Endothelial cell (in vitro differentiated cells): ENCODE measurements at regions not wholly inside any gene's neighbourhood (a gene's known extent, or its start where the extent isn't known, plus 50 kb on each side); places are given as distances from the start of the nearest gene placed in this dataset.

Source experiments
- DNase-seq: peaks from one replicate; pipeline ENCODE4 v3.0.0; 2021; ENCODE audit warnings: low spot score
- H3K27ac Mint-ChIP-seq: one replicate; pipeline ENCODE4 v1.8.0; 2021; ENCODE audit warnings: mixed read lengths, inconsistent platforms; ENCODE audit not compliant: unreplicated experiment
- H3K27me3 Mint-ChIP-seq: one replicate; pipeline ENCODE4 v1.8.0; 2021; ENCODE audit warnings: mild to moderate bottlenecking, moderate library complexity, mixed read lengths, inconsistent platforms; ENCODE audit not compliant: unreplicated experiment
- H3K36me3 Mint-ChIP-seq: one replicate; pipeline ENCODE4 v1.8.0; 2021; ENCODE audit warnings: mild to moderate bottlenecking, low read depth, mixed read lengths, inconsistent platforms; ENCODE audit not compliant: unreplicated experiment
- H3K4me1 Mint-ChIP-seq: one replicate; pipeline ENCODE4 v1.8.0; 2021; ENCODE audit warnings: mild to moderate bottlenecking, mixed read lengths, inconsistent platforms; ENCODE audit not compliant: unreplicated experiment
- H3K4me3 Mint-ChIP-seq: one replicate; pipeline ENCODE4 v1.8.0; 2021; ENCODE audit warnings: mild to moderate bottlenecking, mixed read lengths, inconsistent platforms; ENCODE audit not compliant: unreplicated experiment
- H3K9me3 Mint-ChIP-seq: one replicate; pipeline ENCODE4 v1.8.0; 2021; ENCODE audit warnings: mixed read lengths, inconsistent platforms; ENCODE audit not compliant: unreplicated experiment
- CTCF ChIP-seq: fragments of 200-600 bp; sonication (generic); IDR thresholded peaks from one replicate; pipeline ENCODE4 v1.5.0; 2021; ENCODE audit warnings: antibody characterized with exemption; ENCODE audit not compliant: unreplicated experiment

GRCh38 chr10:23717913-23718312 is 279.0 kb downstream of the OTUD1 start:
- no peak overlapping the region for H3K27ac Mint-ChIP-seq
- no peak for DNase-seq
- H3K27me3 Mint-ChIP-seq: peaks cover 2% of the 10 kb centered on the region
- no peak for TF ChIP-seq CTCF
- H3K4me3 Mint-ChIP-seq: no peak overlapping the region
- H3K4me1 Mint-ChIP-seq: no peaks in the 10 kb centered on the region
- H3K36me3 Mint-ChIP-seq: no peaks in the 10 kb centered on the region
- H3K9me3 Mint-ChIP-seq: no peaks in the 10 kb centered on the region

GRCh38 chr10:23718946-23719345 is 280.1 kb downstream of the OTUD1 start:
- no peak overlapping the region for H3K27ac Mint-ChIP-seq

GRCh38 chr10:23723796-23724195 is 284.9 kb downstream of the OTUD1 start:
- Mint-ChIP-seq H3K4me3 (no peak overlapping the region), H3K27me3 (peaks cover 2% of the 10 kb centered on the region), H3K4me1 (no peaks in the 10 kb centered on the region), H3K27ac (no peak overlapping the region), H3K36me3 (no peaks in the 10 kb centered on the region), H3K9me3 (no peaks in the 10 kb centered on the region)
- DNase-seq: no peak
- no peak for TF ChIP-seq CTCF

More at GRCh38 chr10:23718946-23719345, 280.1 kb downstream of the OTUD1 start:
- no peak overlapping the region for H3K4me3 Mint-ChIP-seq
- H3K36me3 Mint-ChIP-seq: no peaks in the 10 kb centered on the region
- no peak for TF ChIP-seq CTCF
- H3K4me1 Mint-ChIP-seq: no peaks in the 10 kb centered on the region
- DNase-seq: no peak
- H3K27me3 Mint-ChIP-seq: peaks cover 2% of the 10 kb centered on the region
- H3K9me3 Mint-ChIP-seq: no peaks in the 10 kb centered on the region

- no peak overlapping the region for H3K4me3 Mint-ChIP-seq
- no peak for DNase-seq
- peaks cover 2% of the 10 kb centered on the region for H3K27me3 Mint-ChIP-seq
- H3K27ac Mint-ChIP-seq: no peak overlapping the region
- no peaks in the 10 kb centered on the region for H3K4me1 Mint-ChIP-seq
- H3K36me3 Mint-ChIP-seq: no peaks in the 10 kb centered on the region
- no peaks in the 10 kb centered on the region for H3K9me3 Mint-ChIP-seq
- no peak for TF ChIP-seq CTCF
These were observed 286.7 kb downstream of the OTUD1 start for GRCh38 chr10:23725548-23725947.

GRCh38 chr10:23742368-23742767 is 303.5 kb downstream of the OTUD1 start:
- TF ChIP-seq CTCF: no peak
- H3K27me3 Mint-ChIP-seq: no peaks in the 10 kb centered on the region
- DNase-seq: no peak
- no peak overlapping the region for H3K27ac Mint-ChIP-seq
- no peaks in the 10 kb centered on the region for H3K9me3 Mint-ChIP-seq
- H3K4me1 Mint-ChIP-seq: no peaks in the 10 kb centered on the region
- no peak overlapping the region for H3K4me3 Mint-ChIP-seq
- H3K36me3 Mint-ChIP-seq: no peaks in the 10 kb centered on the region
